Stimulated activated CD8-positive, alpha-beta memory T cell treated with anti-CD3 and anti-CD28 coated beads, Interleukin-15, amount 100 ng/mL, for 24 hours (primary cell): ENCODE measurements at regions not wholly inside any gene's neighbourhood (a gene's known extent, or its start where the extent isn't known, plus 50 kb on each side); places are given as distances from the start of the nearest gene placed in this dataset.
"Not testable (repeated sequence)": the region's sequence is repeated elsewhere in the genome, so short reads cannot be mapped to it uniquely, and the experiment has no call there.

Experiments
- DNase-seq: peaks from one replicate; pipeline ENCODE4 v3.0.0-alpha.2; 2020; ENCODE audit warnings: low read depth

DNA sequence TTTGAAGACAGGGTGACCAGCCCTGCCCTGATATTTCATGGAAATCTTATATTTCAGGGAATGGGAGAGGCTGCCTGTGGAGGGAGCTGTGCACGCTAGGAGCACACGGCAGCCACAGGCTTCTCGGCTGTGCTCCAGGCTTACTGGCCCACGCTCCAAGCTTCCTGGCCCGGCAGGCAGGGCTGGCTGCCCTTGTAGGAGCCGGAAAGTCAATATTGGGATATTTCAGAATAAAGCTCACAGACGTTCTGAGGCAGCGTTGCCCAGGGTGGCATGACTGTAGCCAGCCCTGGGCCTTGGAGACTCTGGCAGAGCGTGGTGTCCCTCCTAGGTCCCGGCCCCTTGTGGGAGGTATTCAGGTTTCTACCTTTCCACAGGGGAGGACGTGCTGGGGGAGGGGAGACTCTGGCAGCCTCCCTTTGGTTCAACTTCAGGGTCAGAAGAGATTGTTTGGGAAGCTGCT is 95.6 kb downstream of the NPIPB11 start:
- DNase-seq = no peak

DNA sequence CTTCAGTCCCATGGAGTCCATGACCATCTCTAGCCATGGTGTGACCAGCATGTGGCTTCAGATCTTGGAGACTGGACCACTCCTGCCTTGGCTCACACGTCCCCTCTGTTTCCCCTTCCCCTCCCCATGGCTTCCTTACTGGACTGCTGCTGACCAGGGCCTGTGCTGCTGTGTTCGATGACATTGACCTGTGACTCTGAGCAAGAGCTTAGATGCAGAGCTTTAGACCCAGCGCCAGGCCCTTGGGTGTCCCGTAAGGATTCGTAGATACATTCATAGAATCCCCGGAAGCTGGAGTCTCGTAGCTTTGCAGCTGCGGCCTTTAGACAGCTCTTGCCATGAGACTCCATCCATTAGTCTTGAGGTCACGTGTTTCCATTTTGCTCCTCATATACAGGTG is 96.3 kb downstream of the NPIPB11 start:
- not testable (repeated sequence) for DNase-seq

DNA sequence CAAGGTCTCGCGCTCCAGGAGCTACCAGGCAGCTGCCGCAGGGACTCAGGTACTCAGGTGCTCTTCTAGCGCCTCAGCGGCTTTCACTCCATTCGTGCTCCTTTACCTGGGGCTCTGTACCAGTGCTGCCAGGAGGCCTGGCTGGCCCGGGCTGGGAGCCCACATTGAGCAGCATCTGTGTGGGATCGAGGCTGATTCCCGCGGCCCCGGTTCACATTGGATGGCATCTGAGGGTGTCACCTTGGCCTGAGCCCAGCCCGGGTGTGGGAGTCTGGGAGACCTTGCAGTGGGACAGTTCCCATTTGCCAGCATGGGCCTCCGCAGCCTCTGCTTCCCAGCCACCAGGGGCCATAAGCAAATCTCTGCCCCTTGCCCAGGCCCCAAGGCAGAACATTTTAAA is 96.9 kb downstream of the NPIPB11 start:
- not testable (repeated sequence) for DNase-seq

DNA sequence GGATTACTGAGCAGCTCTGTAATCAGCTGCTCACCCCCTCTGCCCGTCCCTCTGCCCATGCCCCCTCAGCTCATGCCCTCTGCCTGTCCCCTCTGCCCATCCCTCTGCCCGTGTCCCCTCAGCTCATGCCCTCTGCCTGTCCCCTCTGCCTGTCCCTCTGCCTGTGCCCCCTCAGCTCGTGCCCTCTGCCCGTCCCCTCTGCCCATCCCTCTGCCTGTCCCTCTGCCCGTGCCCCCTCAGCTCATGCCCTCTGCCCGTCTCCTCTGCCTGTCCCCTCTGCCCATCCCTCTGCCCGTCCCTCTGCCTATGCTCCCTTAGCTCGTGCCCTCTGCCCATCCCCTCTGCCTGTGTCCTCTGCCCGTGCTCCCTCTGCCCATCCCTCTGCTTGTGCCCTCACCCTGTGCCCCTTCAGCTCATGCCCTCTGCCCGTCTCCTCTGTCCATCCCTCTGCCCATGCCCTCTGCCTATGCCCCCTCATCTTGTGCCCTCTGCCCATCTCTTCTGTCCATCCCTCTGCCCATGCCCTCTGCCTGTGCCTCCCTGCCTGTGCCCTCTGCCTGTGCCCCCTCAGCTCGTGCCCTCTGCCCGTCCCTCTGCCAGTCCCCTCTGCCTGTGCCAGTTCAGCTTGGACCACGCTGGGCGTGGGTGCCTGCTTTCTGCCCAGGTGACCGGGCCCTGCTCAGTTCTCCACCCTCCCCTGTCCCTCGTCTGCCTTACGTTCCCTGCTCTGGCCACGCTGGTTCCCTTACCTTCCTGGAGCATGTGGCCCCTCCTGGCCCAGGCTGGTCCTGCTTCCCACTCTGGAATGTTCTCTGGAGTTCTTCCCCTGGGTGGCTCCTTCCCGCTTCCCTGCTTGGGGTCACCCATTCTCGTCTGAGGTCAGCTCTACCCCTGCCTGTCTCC is 97.6 kb downstream of the NPIPB11 start:
- no peak for DNase-seq

DNA sequence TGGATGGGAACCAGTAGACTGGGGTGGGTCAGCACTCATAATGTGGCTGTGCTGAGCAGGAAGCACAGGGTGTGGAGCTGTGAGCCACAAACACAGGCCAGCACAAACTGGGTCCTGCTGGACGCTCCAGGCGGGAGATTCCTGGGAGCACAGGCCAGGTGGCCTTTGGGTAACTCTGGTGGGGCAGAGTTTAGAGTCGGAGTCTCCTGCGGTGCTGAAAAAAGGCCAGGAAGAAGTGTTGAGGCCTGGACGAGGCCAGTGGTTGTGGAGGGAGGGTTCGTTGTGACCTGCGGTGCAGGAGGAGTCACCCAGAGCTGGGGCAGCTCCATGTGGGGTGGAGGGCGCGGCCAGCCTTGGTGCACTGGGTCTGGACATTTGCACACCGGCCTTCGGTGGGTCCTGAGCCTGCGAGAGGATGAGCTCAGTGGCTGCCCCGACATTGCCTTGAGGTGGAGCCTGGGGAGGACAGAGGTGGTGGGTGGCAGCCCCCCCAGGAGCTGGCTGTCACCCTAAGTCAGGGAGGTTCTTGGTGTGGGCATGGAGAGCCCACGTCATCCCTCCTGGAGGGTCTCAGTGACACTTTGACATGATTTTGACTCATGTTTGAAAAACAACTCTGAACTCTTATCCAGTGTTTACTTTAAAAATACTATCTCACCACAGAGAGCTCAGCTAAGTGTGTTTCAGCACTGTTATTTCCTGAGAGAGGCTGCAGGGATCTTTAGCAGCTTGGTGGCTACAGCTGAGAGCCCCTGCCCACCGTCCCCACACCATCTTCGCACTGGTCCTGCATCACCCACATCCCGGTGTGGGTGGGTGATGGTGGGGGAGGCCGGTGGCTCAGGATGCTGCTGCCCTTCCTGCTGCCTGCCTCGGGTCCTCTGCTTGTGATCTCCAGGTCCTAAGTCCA is 98.7 kb downstream of the NPIPB11 start:
- DNase-seq = no peak

DNA sequence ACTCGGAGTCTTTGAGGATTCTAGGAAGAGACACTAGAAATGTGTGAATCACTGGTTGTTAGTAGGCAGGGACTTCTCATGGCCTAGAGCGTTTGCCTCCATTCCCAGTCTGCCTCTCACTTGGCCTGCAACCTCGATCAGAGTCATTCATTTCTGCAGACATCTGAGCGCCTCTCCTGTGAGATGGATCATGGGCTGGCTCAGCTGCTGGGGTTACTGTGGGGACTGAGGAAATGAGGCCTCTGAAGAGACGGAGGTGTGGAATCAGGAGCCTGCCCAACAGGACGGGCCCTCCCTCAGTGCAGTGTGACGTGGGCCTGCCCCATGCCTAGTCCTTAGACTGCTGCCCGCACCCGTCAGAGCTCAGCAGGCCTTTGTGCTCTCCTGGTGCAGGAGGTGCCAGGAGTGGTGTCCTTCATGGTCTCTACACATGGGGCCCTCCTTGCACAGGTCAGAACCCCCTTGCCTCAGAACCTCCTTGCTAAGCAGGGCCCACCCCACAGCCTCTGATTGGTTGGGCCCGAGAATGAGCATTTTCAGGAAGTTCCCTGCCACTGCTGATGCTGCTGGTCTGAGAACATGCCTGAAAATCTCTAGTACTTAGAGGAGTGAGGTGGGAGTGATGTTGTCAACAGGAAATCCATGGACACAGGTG is 99.4 kb downstream of the NPIPB11 start:
- no peak for DNase-seq

DNA sequence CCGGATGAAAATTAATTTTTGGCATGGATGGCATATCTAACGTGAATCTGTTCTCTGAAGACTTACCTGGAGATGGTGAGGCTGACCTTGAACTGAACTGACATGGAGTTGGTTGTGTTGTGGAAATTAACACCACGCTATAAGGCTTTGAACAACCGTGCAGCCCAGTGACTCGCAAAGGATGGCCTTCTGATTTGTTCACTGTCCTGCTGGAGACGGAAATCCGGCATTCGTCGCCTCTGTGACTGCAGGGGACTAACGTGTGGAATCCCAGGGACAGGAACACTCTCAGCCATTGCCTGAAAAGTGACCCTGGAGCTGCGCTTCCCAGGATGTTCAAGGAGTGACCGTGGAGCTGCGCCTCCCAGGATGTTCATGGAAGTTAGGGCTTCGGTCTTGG is 100.3 kb downstream of the NPIPB11 start:
- no peak for DNase-seq

DNA sequence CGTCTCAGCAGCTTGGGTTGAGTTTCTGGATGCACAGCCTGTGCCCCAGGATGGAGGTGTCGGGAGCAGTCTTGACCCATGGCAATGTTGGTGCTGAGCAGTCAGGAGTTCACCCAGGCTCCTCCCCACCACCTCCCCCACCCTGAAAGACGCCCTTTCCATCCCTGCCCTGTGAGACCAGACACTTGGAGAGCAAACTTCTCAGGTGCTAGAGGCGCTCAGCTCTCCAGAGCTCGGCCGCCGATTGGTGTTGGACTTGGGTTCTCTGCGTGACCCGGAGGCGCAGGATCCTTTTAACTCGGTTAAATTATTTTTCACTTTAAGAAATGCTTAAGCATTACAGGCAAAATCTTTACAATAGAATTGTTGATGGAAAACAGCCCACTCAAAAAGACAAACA is 101.5 kb downstream of the NPIPB11 start:
- DNase-seq = not testable (repeated sequence)

DNA sequence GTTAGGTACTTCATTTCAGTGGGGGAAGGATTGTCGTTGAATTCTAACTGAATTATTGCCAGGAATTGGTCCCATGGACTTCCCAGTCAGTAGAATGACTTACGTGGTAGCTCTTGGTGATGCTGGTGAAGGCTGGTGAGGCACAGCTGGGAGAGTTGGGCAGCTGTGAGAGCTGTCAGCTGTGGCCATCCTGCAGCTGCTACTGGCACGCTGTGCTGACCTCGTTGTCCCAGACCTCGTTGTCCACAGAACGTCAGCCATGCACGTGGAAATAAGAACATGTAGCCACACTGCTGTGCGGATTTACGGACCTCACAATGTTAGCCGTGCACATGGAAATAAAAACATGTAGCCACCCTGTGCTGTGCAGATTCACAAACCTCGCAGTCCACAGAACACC is 102.3 kb downstream of the NPIPB11 start:
- no peak for DNase-seq

DNA sequence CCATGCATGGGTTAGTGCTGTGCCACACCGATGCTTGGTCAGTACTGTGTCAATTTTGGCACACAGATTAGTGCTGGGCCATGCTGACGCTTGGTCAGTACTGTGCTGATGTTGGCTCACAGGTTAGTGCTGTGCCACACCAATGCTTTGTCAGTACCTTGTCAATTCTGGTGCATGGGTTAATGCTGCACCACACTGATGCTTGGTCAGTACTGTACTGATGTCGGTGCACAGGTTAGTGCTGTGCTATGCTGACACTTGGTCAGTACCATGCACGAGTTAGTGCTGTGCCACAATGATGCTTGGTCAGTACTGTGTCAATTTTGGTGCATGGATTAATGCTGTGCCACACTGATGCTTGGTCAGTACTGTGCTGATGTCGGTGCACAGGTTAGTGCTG is 103.0 kb downstream of the NPIPB11 start:
- no peak for DNase-seq

DNA sequence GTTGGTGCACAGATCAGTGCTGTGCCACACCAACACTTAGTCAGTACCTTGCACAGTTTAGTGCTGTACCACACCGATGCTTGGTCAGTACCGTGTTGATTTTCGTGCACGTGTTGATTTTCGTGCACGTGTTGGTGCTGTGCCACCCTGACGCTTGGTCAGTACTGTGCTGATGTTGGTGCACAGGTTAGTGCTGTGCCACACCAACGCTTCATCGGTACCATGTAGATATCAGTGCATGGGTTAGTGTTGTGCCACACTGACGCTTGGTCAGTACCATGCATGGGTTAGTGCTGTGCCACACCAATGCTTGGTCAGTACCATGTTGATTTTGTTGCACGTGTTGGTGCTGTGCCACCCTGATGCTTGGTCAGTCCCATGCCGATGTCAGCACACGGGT is 103.5 kb downstream of the NPIPB11 start:
- DNase-seq = no peak

DNA sequence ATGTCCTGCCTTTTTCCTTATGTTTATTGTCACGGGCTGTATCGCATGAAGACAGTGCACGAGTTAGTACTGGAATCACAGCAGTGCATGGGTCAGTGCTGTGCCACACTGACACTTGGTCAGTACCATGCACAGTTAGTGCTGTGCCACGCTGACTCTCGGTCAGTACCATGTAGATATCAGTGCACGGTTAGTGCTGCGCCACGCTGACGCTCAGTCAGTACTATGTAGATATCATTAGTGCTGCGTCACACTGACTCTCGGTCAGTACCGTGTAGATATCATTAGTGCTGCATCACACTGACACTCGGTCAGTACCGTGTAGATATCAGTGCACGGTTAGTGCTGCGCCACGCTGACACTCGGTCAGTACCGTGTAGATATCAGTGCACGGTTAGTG is 104.1 kb downstream of the NPIPB11 start:
- DNase-seq = not testable (repeated sequence)

DNA sequence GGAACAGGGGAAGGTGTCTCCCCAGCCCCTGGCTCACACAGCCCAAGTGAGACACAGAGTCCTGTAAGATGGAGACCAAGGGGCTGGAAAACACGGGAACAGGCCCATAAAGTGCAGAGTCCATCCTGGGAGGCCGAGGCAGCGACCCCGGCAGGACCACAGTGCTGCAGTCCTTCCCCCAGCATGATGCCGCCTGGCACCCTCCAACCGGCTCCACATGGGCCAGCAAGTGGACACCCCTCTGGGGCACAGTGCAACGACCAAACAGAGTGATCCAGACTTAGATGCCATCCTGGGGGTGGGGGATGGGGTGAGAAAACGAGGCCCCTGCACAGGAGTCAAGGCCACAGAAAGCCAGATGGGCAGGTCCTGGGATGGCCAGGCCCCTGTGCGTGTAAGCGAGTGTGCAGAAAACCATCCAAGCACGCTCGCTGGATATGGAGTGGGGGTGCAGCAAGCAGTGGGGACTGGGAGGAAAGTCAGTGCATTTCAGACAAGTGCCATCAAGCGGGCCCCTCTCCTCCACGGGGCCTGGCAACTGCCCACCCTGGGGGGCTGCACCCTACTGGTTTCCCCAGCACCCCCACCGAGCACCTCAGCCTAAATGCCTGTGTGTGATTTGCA is 104.7 kb downstream of the NPIPB11 start:
- DNase-seq = not testable (repeated sequence)

DNA sequence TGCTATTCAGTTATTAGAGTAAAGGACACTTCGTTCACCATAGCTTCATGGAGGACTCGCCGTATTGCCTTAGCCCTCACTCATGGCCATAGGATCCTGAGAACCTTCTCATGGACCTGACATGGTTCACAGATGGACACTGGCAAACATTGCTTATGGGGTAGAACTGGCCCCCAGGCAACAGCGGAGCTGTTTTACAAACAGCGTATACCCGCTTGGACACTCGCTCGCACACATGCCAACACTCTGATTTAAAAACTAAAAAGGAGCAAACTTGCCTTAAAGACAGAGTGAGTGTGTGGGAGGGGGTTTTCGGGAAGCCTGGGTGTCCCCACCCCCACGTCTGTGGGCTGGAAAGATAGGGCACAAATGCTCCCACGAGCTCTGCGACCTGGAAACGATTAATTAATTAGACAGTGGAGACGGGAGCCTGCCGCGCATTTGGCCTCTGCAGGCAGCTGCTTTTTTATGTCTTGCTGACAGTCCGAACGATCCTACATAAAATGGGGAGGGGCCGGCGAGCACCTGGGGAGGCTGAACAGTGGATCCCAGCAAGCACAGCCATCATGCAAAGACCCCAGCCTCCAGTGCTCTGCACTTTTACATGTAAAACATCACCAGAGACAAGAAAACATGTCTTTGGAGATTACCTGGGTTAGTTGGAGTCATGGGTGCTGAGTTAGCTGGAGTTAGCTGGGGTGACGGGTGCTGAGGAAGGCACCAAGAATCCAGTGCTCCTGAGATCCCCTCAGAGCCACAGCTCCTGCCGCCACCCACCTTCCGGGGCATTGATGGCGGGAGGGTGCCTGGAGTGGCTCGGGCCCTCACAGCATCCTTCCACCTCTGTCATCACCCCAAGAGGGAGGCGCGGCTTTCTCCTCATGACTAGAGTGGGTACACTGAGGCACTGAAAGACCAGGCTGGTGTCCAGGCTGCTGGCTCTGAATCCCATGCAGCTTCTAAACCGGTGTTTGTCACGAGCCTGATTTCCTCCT is 105.7 kb downstream of the NPIPB11 start:
- DNase-seq = not testable (repeated sequence)

DNA sequence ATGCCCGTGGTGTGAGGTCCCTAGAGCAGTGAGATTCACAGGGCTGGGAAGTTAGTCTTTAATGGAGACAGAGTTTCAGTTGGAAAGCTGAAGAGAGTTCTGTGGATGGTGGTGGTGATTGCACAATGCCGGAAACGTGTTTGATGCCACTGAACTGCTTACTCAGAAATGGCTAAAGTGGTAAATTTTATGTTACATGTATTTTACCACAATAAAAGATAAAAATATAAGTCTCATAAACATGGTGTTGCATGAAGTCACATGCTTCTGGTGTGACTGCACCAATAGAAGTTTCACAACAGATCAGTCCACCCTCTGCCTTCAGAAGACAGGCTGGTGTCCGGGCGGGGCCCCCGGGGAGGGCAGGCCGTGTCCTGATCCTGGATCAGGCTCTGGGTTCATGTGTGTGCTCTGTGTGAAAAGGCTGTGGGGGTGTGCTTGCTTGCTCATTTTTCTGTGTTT is 106.5 kb downstream of the NPIPB11 start:
- DNase-seq = not testable (repeated sequence)

DNA sequence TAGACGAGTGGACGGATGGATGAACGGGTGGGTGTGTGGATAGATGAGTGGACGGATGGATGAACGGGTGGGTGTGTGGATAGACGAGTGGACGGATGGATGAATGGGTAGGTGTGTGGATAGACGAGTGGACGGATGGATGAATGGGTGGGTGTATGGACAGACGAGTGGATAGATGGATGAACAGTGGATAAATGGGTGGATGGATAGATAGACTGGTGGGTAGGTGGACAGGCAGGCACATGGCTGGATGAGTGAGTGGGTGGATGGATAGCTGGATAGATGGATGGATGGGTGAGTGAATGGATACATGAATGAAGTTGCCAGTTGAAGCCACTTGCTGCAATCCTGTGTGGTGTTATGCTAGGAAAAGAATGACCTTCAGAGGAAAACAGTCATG is 107.5 kb downstream of the NPIPB11 start:
- DNase-seq = not testable (repeated sequence)

DNA sequence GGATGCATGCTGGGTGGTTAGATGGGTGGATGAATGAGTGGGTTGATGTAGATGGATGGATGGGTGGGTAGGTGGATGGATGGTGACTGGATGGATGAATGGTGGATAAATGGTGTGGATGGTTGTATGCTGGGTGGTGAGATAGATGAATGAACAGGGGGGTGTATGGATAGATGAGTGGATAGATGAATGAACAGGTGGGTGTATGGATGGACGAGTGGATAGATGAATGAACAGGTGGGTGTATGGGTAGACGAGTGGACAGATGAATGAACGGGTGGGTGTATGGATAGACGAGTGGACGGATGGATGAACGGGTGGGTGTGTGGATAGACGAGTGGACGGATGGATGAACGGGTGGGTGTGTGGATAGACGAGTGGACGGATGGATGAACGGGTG is 108.2 kb downstream of the NPIPB11 start:
- not testable (repeated sequence) for DNase-seq

DNA sequence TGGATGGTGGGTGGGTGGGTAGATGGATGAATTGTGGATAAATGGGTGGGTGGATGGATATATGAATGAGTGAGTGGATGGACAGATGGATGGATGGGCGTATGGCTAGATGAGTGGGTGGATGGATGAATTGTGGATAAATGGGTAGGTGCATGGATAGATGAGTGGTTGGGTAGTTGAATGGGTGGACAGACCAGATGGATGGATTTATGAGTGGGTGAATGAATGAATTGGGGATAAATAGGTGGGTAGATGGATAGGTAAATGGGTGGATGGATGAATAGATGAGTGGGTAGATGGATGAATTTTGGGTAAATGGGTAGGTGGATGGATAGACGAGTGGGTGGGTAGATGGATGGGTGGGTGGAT is 108.7 kb downstream of the NPIPB11 start:
- not testable (repeated sequence) for DNase-seq

DNA sequence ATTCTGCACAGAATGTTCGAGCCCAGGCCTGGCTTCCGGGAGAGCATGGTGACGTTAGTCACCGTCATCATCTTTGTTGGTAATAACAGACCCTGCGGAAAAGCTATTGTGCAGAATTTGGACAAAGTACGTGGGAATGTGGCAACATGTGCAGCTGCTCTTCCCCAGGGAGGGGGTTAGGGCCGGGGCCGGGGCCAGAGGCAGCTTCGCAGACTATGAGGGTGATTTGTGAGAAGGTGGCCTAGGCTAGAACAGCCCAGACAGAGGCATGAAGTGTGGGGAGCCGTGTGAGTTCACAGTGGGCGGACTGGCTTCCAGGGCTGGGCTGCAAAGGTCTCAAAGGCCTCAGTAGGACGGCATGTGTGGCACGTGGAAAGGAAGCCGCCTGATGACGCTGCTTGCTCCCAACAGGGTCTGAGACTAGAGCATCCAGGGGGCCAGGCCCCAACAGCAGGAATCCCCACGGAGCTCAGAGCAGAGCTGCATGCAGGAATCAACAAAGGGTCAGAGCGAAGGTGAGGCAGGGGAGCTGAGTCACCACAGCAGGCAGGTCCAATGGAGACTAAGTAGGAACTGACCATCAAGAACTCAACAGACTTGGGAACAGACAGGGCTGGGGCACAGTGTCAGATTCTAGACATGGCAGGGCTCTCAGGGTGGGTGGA is 109.2 kb downstream of the NPIPB11 start:
- DNase-seq = not testable (repeated sequence)

DNA sequence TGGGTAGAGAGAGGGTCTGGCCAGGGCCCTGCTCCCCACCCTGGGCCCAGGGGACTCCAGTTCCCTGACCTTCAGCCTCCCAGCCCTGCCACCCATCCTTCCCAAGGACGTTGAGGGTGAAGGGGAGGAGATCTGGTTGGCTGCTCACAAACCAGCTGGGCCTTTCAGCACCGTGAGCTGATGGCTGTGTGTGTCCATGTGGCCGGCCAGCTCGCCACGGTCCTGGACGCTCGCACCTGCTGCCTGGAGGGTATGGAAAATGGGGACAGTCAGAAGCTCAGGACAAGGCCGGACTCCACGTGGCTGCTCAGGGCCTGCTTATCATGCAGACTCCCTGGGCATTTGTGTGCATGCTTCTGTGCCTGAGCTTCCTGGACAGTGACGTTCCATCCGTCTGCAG is 110.3 kb downstream of the NPIPB11 start:
- not testable (repeated sequence) for DNase-seq
